Right atrium auricular region (tissue), 2 donors: ENCODE measurements at regions not wholly inside any gene's neighbourhood (a gene's known extent, or its start where the extent isn't known, plus 50 kb on each side); places are given as distances from the start of the nearest gene placed in this dataset.

ENCODE experiments used
- DNase-seq: peaks from one replicate; pipeline ENCODE4 v3.0.0-alpha.2; 2019; ENCODE audit warnings: low spot score
- H3K27ac ChIP-seq, 2 donors: fragments of 200-600 bp; sonication (generic); 1 replicate in 1 of 2; 2 replicates in 1 of 2; pipeline ENCODE4 v1.5.1; 2016 to 2019
- H3K27me3 ChIP-seq, 2 donors: fragments of 200-600 bp; sonication (generic); one replicate each; pipeline versions ENCODE4 v1.5.1 to v1.6.0; 2017 to 2019
- H3K36me3 ChIP-seq: fragments of 200-600 bp; sonication (generic); one replicate; pipeline ENCODE4 v1.5.1; 2016
- H3K4me1 ChIP-seq, 2 donors: fragments of 200-600 bp; sonication (generic); one replicate each; pipeline versions ENCODE4 v1.5.1 to v1.6.0; 2017 to 2019
- H3K4me3 ChIP-seq, 2 donors: fragments of 200-600 bp; sonication (generic); 1 replicate in 1 of 2; 2 replicates in 1 of 2; pipeline ENCODE4 v1.5.1; 2017 to 2019; ENCODE audit warnings: mild to moderate bottlenecking in 1 of 2, moderate library complexity in 1 of 2
- H3K9me3 ChIP-seq, 2 donors: fragments of 200-600 bp; sonication (generic); one replicate each; pipeline ENCODE4 v1.5.1; 2019
- TF ChIP-seq, protein P1 (sequence below), 2 donors: fragments of 200-600 bp; sonication (generic); IDR thresholded peaks; one replicate each; pipeline ENCODE4 v1.5.1; 2019; ENCODE audit warnings: antibody characterized with exemption in 2 of 2

DNA sequence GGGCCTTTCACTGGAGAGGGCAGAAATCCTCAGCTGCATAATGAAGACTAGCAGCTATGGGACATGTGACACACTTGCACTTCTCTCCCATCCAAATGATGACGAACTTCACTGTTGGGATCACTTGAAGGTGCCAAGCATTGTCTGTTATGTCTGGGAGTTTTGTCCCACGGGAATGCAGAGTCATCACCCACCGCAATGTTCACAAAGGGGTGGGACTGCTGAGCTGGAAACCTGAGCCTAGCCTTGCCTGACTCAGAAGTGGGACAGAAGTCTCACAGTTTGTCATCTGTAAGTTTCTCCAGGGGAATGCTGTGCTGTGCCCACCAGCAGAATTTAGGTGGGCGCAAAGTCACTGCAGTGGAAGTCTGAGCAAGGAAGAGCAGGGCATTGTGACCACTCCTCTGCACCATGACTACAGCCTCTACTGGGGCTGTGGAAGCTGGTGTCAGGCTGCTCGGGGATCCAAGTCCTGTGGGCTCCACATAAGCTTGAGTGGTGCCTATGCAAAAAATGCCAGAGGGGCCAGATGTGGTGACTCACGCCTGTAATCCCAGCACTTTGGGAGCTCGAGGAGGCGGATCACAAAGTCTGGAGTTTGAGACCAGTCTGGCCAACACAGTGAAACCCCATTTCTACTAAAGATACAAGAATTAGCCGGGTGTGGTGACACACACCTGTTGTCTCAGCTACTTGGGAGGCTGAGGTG is 472.0 kb upstream of the CNTNAP2 start:
- DNase-seq, result no peak
- no peaks in the 10 kb centered on the region for H3K27me3 ChIP-seq
- peaks cover 0 to 6% of the 10 kb centered on the region in 2 donors for H3K9me3 ChIP-seq
- TF ChIP-seq, protein P1, sequence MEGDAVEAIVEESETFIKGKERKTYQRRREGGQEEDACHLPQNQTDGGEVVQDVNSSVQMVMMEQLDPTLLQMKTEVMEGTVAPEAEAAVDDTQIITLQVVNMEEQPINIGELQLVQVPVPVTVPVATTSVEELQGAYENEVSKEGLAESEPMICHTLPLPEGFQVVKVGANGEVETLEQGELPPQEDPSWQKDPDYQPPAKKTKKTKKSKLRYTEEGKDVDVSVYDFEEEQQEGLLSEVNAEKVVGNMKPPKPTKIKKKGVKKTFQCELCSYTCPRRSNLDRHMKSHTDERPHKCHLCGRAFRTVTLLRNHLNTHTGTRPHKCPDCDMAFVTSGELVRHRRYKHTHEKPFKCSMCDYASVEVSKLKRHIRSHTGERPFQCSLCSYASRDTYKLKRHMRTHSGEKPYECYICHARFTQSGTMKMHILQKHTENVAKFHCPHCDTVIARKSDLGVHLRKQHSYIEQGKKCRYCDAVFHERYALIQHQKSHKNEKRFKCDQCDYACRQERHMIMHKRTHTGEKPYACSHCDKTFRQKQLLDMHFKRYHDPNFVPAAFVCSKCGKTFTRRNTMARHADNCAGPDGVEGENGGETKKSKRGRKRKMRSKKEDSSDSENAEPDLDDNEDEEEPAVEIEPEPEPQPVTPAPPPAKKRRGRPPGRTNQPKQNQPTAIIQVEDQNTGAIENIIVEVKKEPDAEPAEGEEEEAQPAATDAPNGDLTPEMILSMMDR (IDR thresholded peaks at IDR 0.05), result no peak
- no peaks in the 10 kb centered on the region for H3K4me1 ChIP-seq
- no peak overlapping the region for H3K27ac ChIP-seq
- H3K36me3 ChIP-seq, result no peaks in the 10 kb centered on the region
- no peak overlapping the region for H3K4me3 ChIP-seq

DNA sequence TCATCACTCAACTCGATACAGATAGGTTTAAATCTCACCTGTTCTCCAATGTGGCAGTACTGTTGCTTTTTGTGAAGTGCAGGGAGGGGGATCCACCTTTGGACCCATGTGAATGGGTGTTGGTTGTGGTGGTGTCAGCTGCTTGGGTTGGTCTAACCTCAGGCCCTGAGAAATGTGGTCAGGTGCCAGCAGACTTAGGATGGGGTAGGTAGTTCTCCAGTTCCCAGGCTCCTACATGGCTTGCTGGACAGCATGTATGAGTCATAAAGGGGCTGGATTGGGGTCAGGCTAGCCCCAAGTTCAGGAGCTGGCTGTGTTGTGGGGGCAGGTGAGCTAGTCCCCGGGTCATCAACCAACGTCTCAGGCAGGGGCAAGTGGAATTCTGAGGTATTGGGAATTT is 472.6 kb upstream of the CNTNAP2 start:
- no peak overlapping the region for H3K4me3 ChIP-seq
- peaks cover 0 to 6% of the 10 kb centered on the region in 2 donors for H3K9me3 ChIP-seq
- no peaks in the 10 kb centered on the region for H3K27me3 ChIP-seq
- no peaks in the 10 kb centered on the region for H3K36me3 ChIP-seq
- no peaks in the 10 kb centered on the region for H3K4me1 ChIP-seq
- no peak overlapping the region for H3K27ac ChIP-seq
- no peak for DNase-seq
- TF ChIP-seq, protein P1 (IDR thresholded peaks at IDR 0.05), result no peak

DNA sequence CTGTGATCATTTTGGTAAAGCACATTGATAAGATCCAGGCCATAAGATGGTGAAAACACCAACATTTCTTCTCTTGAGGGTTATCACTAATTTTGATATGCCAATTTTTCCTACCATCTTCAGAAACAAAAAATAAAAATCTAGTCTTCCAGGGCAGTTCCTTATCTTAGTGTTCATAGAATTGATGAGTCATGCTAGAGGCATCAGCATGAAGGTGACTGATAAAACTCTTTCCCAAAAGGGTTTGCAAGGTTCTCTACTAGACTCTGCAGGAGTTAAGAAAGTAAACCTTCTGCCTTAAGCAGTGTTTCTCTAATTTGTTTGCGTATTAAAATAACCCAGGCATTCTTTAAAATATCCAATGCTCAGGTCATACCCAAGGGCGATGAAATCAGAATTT is 483.1 kb upstream of the CNTNAP2 start:
- peaks cover 0 to 3% of the 10 kb centered on the region in 2 donors for H3K9me3 ChIP-seq
- H3K4me3 ChIP-seq, result no peak overlapping the region
- H3K36me3 ChIP-seq, result no peaks in the 10 kb centered on the region
- no peaks in the 10 kb centered on the region for H3K27me3 ChIP-seq
- no peaks in the 10 kb centered on the region for H3K4me1 ChIP-seq
- DNase-seq, result no peak
- TF ChIP-seq, protein P1 (IDR thresholded peaks at IDR 0.05), result no peak
- H3K27ac ChIP-seq, result no peak overlapping the region

DNA sequence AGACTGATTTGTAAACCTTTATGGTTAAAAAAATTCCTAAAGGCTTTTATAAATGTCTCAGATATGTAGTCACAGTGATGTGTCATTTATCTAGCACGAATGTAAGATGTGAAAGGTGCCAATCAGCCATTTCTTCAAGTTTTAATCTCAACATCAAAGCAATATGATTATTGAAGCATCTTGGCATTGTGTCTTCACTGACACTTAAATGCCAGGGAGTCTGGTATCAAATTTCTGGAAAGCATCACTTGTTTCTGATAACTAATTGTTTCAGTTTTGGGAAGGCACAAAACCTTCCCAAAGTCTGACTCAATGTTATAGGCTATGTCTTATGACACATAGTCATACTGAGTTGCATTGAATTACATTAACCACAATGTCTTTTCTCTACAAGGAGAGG is 492.0 kb upstream of the CNTNAP2 start:
- no peak overlapping the region for H3K4me3 ChIP-seq
- H3K9me3 ChIP-seq, result no peaks in the 10 kb centered on the region
- no peak overlapping the region for H3K27ac ChIP-seq
- DNase-seq, result no peak
- TF ChIP-seq, protein P1 (IDR thresholded peaks at IDR 0.05), result no peak
- no peaks in the 10 kb centered on the region for H3K36me3 ChIP-seq
- no peaks in the 10 kb centered on the region for H3K4me1 ChIP-seq
- no peaks in the 10 kb centered on the region for H3K27me3 ChIP-seq

DNA sequence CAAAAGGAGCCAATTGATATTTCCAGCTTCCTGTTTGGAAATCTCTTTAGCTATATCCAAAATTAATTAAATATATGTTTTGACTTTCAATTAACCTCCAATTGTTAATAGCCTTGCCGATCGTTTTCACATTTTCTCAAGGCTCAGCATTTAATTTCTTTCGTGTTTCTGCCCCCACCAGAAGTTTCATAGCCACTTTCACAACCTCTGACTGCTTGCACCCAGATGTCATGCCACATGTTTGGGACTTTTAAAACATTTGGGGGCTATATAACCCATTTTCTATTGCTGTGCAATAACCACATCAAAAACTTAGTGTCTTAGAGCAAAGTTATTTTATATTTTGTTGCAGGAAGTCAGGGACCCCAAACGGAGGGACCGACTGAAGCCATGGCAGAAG is 510.6 kb upstream of the CNTNAP2 start:
- Histone ChIP-seq H3K4me3 (no peak overlapping the region), H3K36me3 (no peaks in the 10 kb centered on the region), H3K27ac (no peak overlapping the region), H3K4me1 (no peaks in the 10 kb centered on the region), H3K27me3 (no peaks in the 10 kb centered on the region), H3K9me3 (no peaks in the 10 kb centered on the region)
- DNase-seq, result no peak
- TF ChIP-seq, protein P1 (IDR thresholded peaks at IDR 0.05), result no peak

DNA sequence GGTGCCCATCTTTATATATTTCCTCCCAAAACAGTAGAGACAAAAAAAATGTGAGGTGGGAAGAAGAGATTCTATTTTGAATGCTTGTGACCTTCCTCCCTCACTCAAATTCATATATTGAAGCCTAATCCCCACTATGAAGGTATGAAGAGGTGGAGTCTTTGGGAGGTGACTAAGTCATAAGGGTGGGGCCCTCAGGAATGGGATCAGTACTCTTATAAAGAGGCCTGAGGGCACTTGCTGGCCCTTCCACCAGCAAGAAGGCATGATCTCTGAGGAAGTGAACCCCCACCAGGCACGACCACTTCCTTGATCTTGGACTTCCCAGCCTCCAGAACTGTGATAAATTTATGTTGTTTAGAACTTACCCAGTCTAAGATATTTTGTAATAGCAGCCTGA is 517.2 kb upstream of the CNTNAP2 start:
- TF ChIP-seq, protein P1 (IDR thresholded peaks at IDR 0.05), result no peak
- Histone ChIP-seq H3K4me3 (no peak overlapping the region), H3K27ac (no peak overlapping the region), H3K36me3 (no peaks in the 10 kb centered on the region), H3K9me3 (no peaks in the 10 kb centered on the region), H3K4me1 (no peaks in the 10 kb centered on the region), H3K27me3 (no peaks in the 10 kb centered on the region)
- DNase-seq, result no peak
